Jurkat, Clone E6-1 (cell line): ENCODE measurements at regions not wholly inside any gene's neighbourhood (a gene's known extent, or its start where the extent isn't known, plus 50 kb on each side); places are given as distances from the start of the nearest gene placed in this dataset.

Experiments
- DNase-seq: peaks from one replicate; pipeline ENCODE4 v3.0.0-alpha.2; 2011; ENCODE audit warnings: low read depth, low spot score
- H3K4me3 ChIP-seq: 2 replicates; pipeline ENCODE4 v1.5.1; 2011; ENCODE audit warnings: mild to moderate bottlenecking, low read length, control low read depth, moderate library complexity

DNA sequence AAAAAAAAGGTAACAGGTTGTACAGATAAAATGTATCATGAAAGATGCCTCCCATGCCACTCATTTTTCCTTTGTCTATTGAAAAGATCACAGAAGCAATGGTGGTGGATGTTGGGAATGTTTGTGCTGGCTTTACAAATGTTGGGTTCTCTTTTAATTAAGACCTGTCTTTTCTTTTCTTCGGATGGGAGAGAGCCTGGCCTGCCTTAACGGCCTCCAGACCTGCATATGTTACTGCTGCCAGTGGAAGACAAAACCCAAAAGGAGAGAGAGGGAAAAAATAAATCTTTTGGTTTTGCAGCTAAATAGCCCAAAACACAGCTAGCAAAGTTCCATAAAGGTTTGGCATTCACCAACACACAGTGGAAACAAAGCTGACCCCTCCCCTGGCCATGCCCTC is 50.5 kb upstream of the FZD7 start:
- DNase-seq = no peak

DNA sequence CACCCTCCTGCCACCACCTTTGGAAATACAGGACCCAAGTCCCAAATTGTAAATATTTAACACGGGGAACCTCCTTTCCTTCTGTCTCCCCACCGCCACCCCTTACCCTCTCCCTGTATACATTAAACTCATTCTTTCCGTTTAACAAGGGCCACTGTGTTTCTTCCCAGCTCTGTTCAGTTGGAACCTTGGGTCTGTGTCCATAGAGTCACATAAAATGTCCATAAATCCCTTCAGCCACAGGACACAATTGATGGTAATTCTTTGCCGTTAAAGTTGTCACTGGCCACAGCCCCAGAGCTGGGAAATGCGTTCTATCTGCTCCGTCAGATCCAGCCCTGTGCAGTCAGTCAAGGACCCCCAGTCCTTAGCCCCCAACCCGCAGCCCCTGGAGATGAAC is 49.9 kb upstream of the FZD7 start:
- DNase-seq = no peak
- no peak overlapping the region for H3K4me3 ChIP-seq

More for the DNA sequence above, 50.5 kb upstream of the FZD7 start:
- no peak overlapping the region for H3K4me3 ChIP-seq
